ENCODE measurements at regions not wholly inside any gene's neighbourhood (a gene's known extent, or its start where the extent isn't known, plus 50 kb on each side); places are given as distances from the start of the nearest gene placed in this dataset.

DNA sequence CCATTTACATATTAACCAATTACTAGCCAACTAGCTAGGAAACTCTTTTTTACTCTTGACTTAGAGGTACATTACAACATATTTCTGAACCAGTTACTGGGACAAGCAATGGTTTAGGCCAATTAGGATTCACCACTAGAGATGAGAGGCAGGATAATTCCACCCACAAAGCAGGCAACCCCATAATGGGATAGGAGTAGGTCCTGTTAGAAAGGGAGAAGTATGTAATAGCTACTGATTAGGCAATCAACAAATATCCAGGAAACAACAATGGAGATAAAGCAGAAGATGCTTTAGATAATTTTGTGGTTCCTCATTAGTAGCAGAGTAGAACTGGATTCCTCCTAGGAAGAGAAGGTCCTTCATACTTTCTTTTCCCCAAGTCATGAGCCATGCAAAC lies 173.8 kb upstream of the GLRA2 start (continued):
- TF ChIP-seq JUNB (IDR thresholded peaks at IDR 0.05; ENCODE audit: unreplicated experiment) (no peak), NANOG (IDR thresholded peaks at IDR 0.05; ENCODE audit: borderline replicate concordance) (no peak), CREB1 (CRISPR knock-in tag; IDR thresholded peaks at IDR 0.05; ENCODE audit: low read depth) (no peak), STAT1 (IDR thresholded peaks at IDR 0.05; ENCODE audit: unreplicated experiment) (no peak), REST (IDR thresholded peaks at IDR 0.05; ENCODE audit: unreplicated experiment) (no peak)

DNA sequence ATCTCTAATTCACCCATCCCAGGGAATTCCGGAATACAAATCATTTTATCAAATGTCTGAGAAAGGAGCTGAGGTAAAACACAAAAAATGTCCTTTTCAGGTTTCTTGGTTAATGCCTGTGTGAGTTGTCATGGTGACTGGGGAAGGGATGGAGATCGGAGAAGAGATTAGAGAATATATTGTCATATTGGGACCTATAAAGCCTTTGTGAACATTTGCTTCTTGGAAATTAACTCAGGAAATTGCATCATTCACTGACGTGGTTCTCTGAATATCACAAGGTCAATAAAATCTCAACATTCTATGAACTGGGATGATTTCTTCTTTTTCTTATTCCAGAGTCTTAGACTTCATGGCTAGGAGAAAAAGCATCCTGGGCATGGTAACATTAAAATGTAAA lies 174.8 kb upstream of the GLRA2 start:
- Mint-ChIP-seq H3K27me3 (ENCODE audit: insufficient read depth, low read depth, poor library complexity) (no peaks in the 10 kb centered on the region), H3K27ac (no peak overlapping the region), H3K4me3 (no peak overlapping the region), H3K36me3 (ENCODE audit: low read depth) (peaks cover 20% of the 10 kb centered on the region; the same call in 2 of the 3 replicates), H3K4me1 (peaks cover 12% of the 10 kb centered on the region; the same call in 2 of the 3 replicates), H3K9me3 (peaks cover 13% of the 10 kb centered on the region; the same call in 2 of the 3 replicates)
- Histone ChIP-seq H3K27me3 (ENCODE audit: insufficient read depth) (no peaks in the 10 kb centered on the region), H3K4me2 (no peak overlapping the region), H3K4me3 (no peak overlapping the region), H3F3A (replicated peaks; ENCODE audit: low read depth) (no peaks in the 10 kb centered on the region), H3K36me3 (ENCODE audit: insufficient read depth) (no peaks in the 10 kb centered on the region), H3K9me2 (ENCODE audit: insufficient read depth) (peaks cover 3% of the 10 kb centered on the region; the same call in 1 of the 2 replicates), H4K20me1 (replicated peaks; ENCODE audit: insufficient read depth) (no peaks in the 10 kb centered on the region), H3K79me2 (replicated peaks; ENCODE audit: insufficient read depth) (no peaks in the 10 kb centered on the region), H3K4me1 (ENCODE audit: insufficient read depth) (peaks cover 13% of the 10 kb centered on the region), H2AFZ (no peak overlapping the region), H3K27ac (ENCODE audit: low read depth) (no peak overlapping the region)
- DNase-seq (ENCODE audit: low spot score) = no peak
- ATAC-seq = no peak
- TF ChIP-seq ZNF331 (CRISPR knock-in tag; IDR thresholded peaks at IDR 0.05; ENCODE audit: low read depth) (no peak), POLR2AphosphoS5 (IDR thresholded peaks at IDR 0.05; ENCODE audit: low read depth) (no peak), REST (IDR thresholded peaks at IDR 0.05; ENCODE audit: unreplicated experiment) (no peak), ZNF114 (CRISPR knock-in tag; IDR thresholded peaks at IDR 0.05) (no peak)
